SK-MEL-5 (cell line): ENCODE measurements at regions not wholly inside any gene's neighbourhood (a gene's known extent, or its start where the extent isn't known, plus 50 kb on each side); places are given as distances from the start of the nearest gene placed in this dataset.

Experiments
- DNase-seq: peaks from one replicate; pipeline ENCODE4 v3.0.0-alpha.2; 2016; ENCODE audit warnings: low read depth, low spot score
- in situ Hi-C: cut with HindIII; loops from 2 replicates; pipeline ENCODE4 v1.10.0; 2016; ENCODE audit warnings: low sequenced_read_pairs, high pct_unique_total_duplicates, low pct_unique_long_range_greater_than_20kb

GRCh38 chr9:95749493-95749892, 126.0 kb upstream of the ERCC6L2 start:
- in situ Hi-C loops: no loop called here

GRCh38 chr9:95746408-95747180, 128.9 kb upstream of the ERCC6L2 start:
- in situ Hi-C loops: no loop called here
- DNase-seq: peak; percentile 76

More at GRCh38 chr9:95749493-95749892, 126.0 kb upstream of the ERCC6L2 start:
- no peak for DNase-seq

GRCh38 chr9:95742821-95743220, 132.7 kb upstream of the ERCC6L2 start:
- in situ Hi-C loops: no loop called here
- no peak for DNase-seq

- no peak for DNase-seq
- in situ Hi-C loops: no loop called here
These were observed 133.9 kb upstream of the ERCC6L2 start for GRCh38 chr9:95741631-95742030.

- in situ Hi-C loops: no loop called here
- DNase-seq: no peak
These were observed 135.1 kb upstream of the ERCC6L2 start for GRCh38 chr9:95740217-95741004.

- no peak for DNase-seq
- in situ Hi-C loops: no loop called here
These were observed 137.1 kb upstream of the ERCC6L2 start for GRCh38 chr9:95738438-95738837.

- in situ Hi-C loops: no loop called here
- DNase-seq: no peak
These were observed 138.5 kb upstream of the ERCC6L2 start for GRCh38 chr9:95736891-95737522.

GRCh38 chr9:95736370-95736769, 139.1 kb upstream of the ERCC6L2 start:
- in situ Hi-C loops: no loop called here
- peak; percentile 40 for DNase-seq

GRCh38 chr9:95735701-95736100, 139.8 kb upstream of the ERCC6L2 start:
- in situ Hi-C loops: no loop called here
- no peak for DNase-seq

- DNase-seq: peak; percentile 81
- in situ Hi-C loops: no loop called here
These were observed 141.5 kb upstream of the ERCC6L2 start for GRCh38 chr9:95733741-95734666.

- in situ Hi-C loops: no loop called here
- no peak for DNase-seq
These were observed 142.4 kb upstream of the ERCC6L2 start for GRCh38 chr9:95732802-95733688.

- in situ Hi-C loops: no loop called here
- DNase-seq: no peak
These were observed 143.6 kb upstream of the ERCC6L2 start for GRCh38 chr9:95731876-95732275.

GRCh38 chr9:95729669-95730368, 145.7 kb upstream of the ERCC6L2 start:
- no peak for DNase-seq
- in situ Hi-C loops: no loop called here

GRCh38 chr9:95729046-95729445, 146.4 kb upstream of the ERCC6L2 start:
- DNase-seq: no peak
- in situ Hi-C loops: no loop called here

- DNase-seq: no peak
- in situ Hi-C loops: no loop called here
These were observed 147.5 kb upstream of the ERCC6L2 start for GRCh38 chr9:95727947-95728520.

- peak; percentile 77 for DNase-seq
- in situ Hi-C loops: no loop called here
These were observed 148.7 kb upstream of the ERCC6L2 start for GRCh38 chr9:95726756-95727155.
